ENCODE measurements at regions not wholly inside any gene's neighbourhood (a gene's known extent, or its start where the extent isn't known, plus 50 kb on each side); places are given as distances from the start of the nearest gene placed in this dataset.

DNA sequence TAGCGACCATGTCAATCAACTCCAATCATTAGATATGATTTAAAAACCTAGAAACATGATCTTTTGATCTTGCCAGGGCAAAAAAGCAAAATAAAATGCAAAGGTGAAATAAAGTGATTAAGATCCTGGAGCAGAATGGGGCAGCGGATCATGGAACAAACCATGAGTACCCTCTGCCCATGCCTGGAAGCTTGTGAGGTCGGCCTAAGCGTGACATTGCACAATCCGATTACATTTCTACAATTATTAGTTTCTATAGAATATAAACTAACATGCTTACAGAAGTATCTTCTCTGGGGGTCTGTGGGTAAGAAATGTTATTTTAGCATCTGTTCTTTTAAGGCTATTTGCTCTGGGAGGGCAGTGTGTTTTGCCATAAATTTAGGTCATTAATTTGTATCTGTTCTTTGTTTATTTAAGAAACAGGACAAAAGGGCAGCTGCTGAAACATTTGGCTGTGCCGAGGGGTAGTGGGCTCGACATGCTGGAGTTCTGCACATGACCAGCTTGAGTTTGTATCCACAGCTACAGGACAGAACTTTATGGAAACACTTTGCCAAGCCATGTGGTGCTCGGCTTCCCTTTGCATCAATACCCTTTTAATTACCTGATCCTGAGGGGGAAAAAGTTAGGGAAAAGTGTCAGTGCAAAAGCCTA, 55.9 kb downstream of the ZBTB18 start:
- DNase-seq (ENCODE audit: low read depth) = no peak
- no peak for TF ChIP-seq CTCF (conservative IDR thresholded peaks at IDR 0.05; ENCODE audit: low read depth, low read length)
- no peak overlapping the region for H3K4me3 ChIP-seq (ENCODE audit: low read depth, low read length)

GRCh38 chr1:244111027-244111426, 59.9 kb downstream of the ZBTB18 start:
- no peak overlapping the region for H3K4me3 ChIP-seq (ENCODE audit: low read depth, low read length)
- no peak for DNase-seq (ENCODE audit: low read depth)
- TF ChIP-seq CTCF (conservative IDR thresholded peaks at IDR 0.05; ENCODE audit: low read depth, low read length) = no peak

DNA sequence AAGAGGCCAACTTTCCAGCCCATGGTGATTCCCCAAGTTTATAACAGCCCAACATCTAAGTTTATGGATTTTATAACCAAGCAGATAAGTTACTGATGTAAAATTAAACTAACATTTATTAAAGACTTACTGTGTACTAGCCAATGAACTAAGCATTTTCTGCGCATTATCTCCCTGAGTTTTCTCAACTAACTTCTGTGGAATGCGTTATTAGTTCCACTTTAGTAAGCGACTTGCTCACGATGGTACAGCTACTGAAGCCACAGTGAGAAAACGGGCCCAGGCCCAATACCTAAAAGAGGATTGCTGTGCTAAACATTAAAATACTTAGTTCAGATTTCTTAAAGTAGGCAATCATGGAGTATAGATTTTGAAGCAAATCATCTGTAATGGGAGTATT, 61.0 kb downstream of the ZBTB18 start:
- DNase-seq (ENCODE audit: low read depth) = peak; percentile 56
- TF ChIP-seq CTCF (conservative IDR thresholded peaks at IDR 0.05; ENCODE audit: low read depth, low read length) = no peak
- no peak overlapping the region for H3K4me3 ChIP-seq (ENCODE audit: low read depth, low read length)

DNA sequence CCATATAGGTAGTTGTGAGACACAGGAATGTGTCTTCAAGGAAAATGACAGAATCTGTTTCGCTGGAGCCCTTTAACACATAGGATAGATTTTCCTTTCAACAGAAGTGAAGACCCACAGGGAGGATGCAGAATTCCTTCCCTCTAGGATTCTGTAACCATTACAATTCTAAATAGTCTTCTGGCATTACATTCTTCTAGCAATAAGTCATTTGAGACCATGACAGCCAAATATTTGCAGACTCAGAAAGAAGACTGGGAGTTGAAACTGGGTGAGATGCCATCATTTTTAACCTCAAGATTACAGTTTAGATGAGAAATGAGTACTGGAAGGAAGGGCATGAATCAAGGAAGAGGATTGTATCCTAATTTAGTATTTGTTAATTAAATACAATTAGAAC, 61.6 kb downstream of the ZBTB18 start:
- no peak overlapping the region for H3K4me3 ChIP-seq (ENCODE audit: low read depth, low read length)
- no peak for DNase-seq (ENCODE audit: low read depth)
- no peak for TF ChIP-seq CTCF (conservative IDR thresholded peaks at IDR 0.05; ENCODE audit: low read depth, low read length)

GRCh38 chr1:244113532-244114320, 62.6 kb downstream of the ZBTB18 start:
- no peak for DNase-seq (ENCODE audit: low read depth)

DNA sequence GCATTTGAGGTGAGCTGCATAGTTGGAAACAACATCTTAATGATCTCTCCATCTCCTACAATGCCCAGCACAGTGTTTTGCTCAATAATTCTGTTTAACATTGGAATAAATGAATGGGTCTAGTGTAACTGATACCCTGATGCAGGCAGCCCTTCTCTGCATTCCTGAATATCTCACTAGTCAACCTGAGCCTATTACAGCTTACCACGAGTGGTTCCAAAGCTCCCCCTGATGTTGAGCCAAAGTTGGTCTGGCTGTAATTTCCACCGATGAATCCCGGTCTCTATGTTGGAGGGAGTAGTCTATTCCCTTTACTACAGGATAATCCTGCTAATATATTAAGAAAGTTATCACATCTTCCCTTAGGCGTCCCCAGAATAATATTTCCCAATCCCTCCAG, 63.8 kb downstream of the ZBTB18 start:
- no peak overlapping the region for H3K4me3 ChIP-seq (ENCODE audit: low read depth, low read length)
- TF ChIP-seq CTCF (conservative IDR thresholded peaks at IDR 0.05; ENCODE audit: low read depth, low read length) = no peak
- DNase-seq (ENCODE audit: low read depth) = no peak

More at GRCh38 chr1:244113532-244114320, 62.6 kb downstream of the ZBTB18 start:
- no peak for TF ChIP-seq CTCF (conservative IDR thresholded peaks at IDR 0.05; ENCODE audit: low read depth, low read length)
- H3K4me3 ChIP-seq (ENCODE audit: low read depth, low read length) = no peak overlapping the region
